Heart left ventricle (tissue), 13 donors: ENCODE measurements at regions not wholly inside any gene's neighbourhood (a gene's known extent, or its start where the extent isn't known, plus 50 kb on each side); places are given as distances from the start of the nearest gene placed in this dataset.

ENCODE experiments used
- CTCF ChIP-seq, 12 donors: fragments of 200-600 bp; sonication (generic) in 4 of 12; IDR thresholded peaks; one replicate each; pipeline versions ENCODE4 v1.5.0 to v1.8.0; 2018 to 2022; ENCODE audit warnings: antibody characterized with exemption in 12 of 12, mild to moderate bottlenecking in 5 of 12
- POLR2A ChIP-seq, 2 donors: fragments of 450-650 bp; IDR thresholded peaks; one replicate each; pipeline ENCODE4 v1.6.1; 2017; ENCODE audit warnings: antibody characterized with exemption in 2 of 2, mild to moderate bottlenecking in 2 of 2, moderate library complexity in 2 of 2
- donor health status: ischemic (EF 13 %, LVEDD 7.1; RV severe dilation, severe dysfunction).
- donor health status: DM: no; HTN: yes; CAD: no.
- donor health status: DM: no; HTN: no; CAD: no.
- donor health status: ischemic (EF 25% LVEDD 6.9; RV normal size, moderate dysfunction).
- donor health status: ischemic (EF 25% LVEDD 5.7; RV mildly dilated, moderate dysfunction).
- donor health status: ischemic (EF 35%, LVEDD 5.7; RV mildly dilated, moderate dysfunction).
- donor health status: nonischemic (EF 11% LVEDD 7.7; RV severe dilation, severe dysfunction).
- donor health status: DM: yes; HTN: yes; CAD: no.
- donor health status: PGD.
- donor health status: ischemic (EF 29% LVEDD 5.4; RV normal size, mild dysfunction).
- donor health status: nonischemic (EF 23%, LVEDD 6.1; RV moderate dilation, normal function).

- no peak for TF ChIP-seq CTCF (IDR thresholded peaks at IDR 0.05)
- TF ChIP-seq POLR2A (IDR thresholded peaks at IDR 0.05), result no peak
Measured at GRCh38 chr16:9607515-9608230, 516.2 kb downstream of the HAPSTR1 start.
